GM23338 (cell line): ENCODE measurements at regions not wholly inside any gene's neighbourhood (a gene's known extent, or its start where the extent isn't known, plus 50 kb on each side); places are given as distances from the start of the nearest gene placed in this dataset.

Experiments
- CREB1 ChIP-seq: fragments of 250-450 bp; sonication (Bioruptor Pico); IDR thresholded peaks from 2 replicates; pipeline ENCODE4 v1.5.0; 2020; ENCODE audit warnings: low read depth, mild to moderate bottlenecking, moderate library complexity
- EZH2 ChIP-seq: fragments of 200-600 bp; sonication (generic); IDR thresholded peaks from one replicate; pipeline ENCODE4 v1.8.0; 2017; ENCODE audit warnings: antibody characterized with exemption, mild to moderate bottlenecking, low read depth; ENCODE audit not compliant: unreplicated experiment
- EZH2phosphoT487 ChIP-seq: fragments of 200-600 bp; sonication (generic); IDR thresholded peaks from one replicate; pipeline ENCODE4 v1.8.1; 2018; ENCODE audit warnings: antibody characterized with exemption; ENCODE audit not compliant: unreplicated experiment
- NANOG ChIP-seq: IDR thresholded peaks from 2 replicates; pipeline ENCODE4 v1.6.1; 2016; ENCODE audit warnings: antibody characterized with exemption, borderline replicate concordance
- POLR2AphosphoS5 ChIP-seq: IDR thresholded peaks from 2 replicates; pipeline ENCODE4 v1.6.1; 2016; ENCODE audit warnings: antibody characterized with exemption, low read depth
- REST ChIP-seq: IDR thresholded peaks from one replicate; pipeline ENCODE4 v1.6.1; 2018; ENCODE audit warnings: antibody characterized with exemption; ENCODE audit not compliant: unreplicated experiment
- STAT1 ChIP-seq: IDR thresholded peaks from one replicate; pipeline ENCODE4 v1.6.1; 2016; ENCODE audit warnings: antibody characterized with exemption; ENCODE audit not compliant: unreplicated experiment
- ZNF114 ChIP-seq: fragments of 250-450 bp; sonication (Bioruptor Pico); IDR thresholded peaks from 2 replicates; pipeline ENCODE4 v1.5.0; 2020; ENCODE audit warnings: mild to moderate bottlenecking, moderate library complexity
- ZNF462 ChIP-seq: fragments of 250-450 bp; sonication (Bioruptor Pico); IDR thresholded peaks from 2 replicates; pipeline ENCODE4 v1.5.0; 2020; ENCODE audit warnings: mild to moderate bottlenecking, moderate library complexity
- TF ChIP-seq, protein P1 (sequence below), 2 experiments: fragments of 200-600 bp in 1 of 2; sonication (generic) in 1 of 2; conservative IDR thresholded peaks; 2 replicates each; pipeline versions ENCODE4 v1.5.1 to v1.6.1; 2016 to 2017; ENCODE audit warnings: antibody characterized with exemption in 2 of 2, low read depth in 2 of 2, mild to moderate bottlenecking in 2 of 2, moderate library complexity in 1 of 2
- TF ChIP-seq, protein P2 (sequence below): IDR thresholded peaks from 2 replicates; pipeline ENCODE4 v1.6.1; 2016; ENCODE audit warnings: antibody characterized with exemption

DNA sequence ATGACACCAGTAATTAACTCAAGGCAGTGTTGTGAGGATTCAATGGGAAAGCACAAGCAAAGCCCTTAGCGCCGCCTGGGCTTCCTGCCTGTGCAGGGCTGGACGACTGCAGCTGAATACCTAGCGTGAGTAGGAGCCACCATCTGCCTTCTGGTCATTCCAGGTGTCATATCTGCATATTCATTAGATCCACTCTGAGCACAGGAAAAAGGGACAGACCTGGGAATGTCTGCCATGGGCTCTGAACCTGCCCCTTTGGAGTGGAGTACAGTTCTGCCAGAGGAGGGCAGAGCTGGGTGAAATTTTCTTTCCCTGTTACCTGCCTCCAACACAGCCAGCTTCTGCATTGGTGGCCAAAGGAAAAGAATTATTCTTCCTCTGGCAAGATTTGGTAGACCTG, 298.8 kb downstream of the NSG2 start:
- TF ChIP-seq, protein P1, sequence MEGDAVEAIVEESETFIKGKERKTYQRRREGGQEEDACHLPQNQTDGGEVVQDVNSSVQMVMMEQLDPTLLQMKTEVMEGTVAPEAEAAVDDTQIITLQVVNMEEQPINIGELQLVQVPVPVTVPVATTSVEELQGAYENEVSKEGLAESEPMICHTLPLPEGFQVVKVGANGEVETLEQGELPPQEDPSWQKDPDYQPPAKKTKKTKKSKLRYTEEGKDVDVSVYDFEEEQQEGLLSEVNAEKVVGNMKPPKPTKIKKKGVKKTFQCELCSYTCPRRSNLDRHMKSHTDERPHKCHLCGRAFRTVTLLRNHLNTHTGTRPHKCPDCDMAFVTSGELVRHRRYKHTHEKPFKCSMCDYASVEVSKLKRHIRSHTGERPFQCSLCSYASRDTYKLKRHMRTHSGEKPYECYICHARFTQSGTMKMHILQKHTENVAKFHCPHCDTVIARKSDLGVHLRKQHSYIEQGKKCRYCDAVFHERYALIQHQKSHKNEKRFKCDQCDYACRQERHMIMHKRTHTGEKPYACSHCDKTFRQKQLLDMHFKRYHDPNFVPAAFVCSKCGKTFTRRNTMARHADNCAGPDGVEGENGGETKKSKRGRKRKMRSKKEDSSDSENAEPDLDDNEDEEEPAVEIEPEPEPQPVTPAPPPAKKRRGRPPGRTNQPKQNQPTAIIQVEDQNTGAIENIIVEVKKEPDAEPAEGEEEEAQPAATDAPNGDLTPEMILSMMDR (conservative IDR thresholded peaks at IDR 0.05; ENCODE audit: low read depth in 2 of 2), result peak; percentile 16 to 40; a peak in 2 of 4 replicates
- TF ChIP-seq POLR2AphosphoS5 (no peak), EZH2 (no peak), REST (no peak), EZH2phosphoT487 (no peak), CREB1 (CRISPR knock-in tag) (no peak), ZNF114 (no peak), ZNF462 (CRISPR knock-in tag) (no peak), STAT1 (no peak), NANOG (no peak)
- TF ChIP-seq, protein P2, sequence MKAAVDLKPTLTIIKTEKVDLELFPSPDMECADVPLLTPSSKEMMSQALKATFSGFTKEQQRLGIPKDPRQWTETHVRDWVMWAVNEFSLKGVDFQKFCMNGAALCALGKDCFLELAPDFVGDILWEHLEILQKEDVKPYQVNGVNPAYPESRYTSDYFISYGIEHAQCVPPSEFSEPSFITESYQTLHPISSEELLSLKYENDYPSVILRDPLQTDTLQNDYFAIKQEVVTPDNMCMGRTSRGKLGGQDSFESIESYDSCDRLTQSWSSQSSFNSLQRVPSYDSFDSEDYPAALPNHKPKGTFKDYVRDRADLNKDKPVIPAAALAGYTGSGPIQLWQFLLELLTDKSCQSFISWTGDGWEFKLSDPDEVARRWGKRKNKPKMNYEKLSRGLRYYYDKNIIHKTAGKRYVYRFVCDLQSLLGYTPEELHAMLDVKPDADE, result no peak
